OCI-LY7 (cell line): ENCODE measurements at regions not wholly inside any gene's neighbourhood (a gene's known extent, or its start where the extent isn't known, plus 50 kb on each side); places are given as distances from the start of the nearest gene placed in this dataset.

Experiments used
- BruUV-seq: library from RNA; stranded (reverse); fragments of 400-500 nt; replicated peaks from 2 replicates; lab custom pipeline; 2021; lab: Mats Ljungman, UMichigan
- CTCF ChIA-PET: fragments of 300-600 bp; sonication (Branson Sonifier 250); formaldehyde crosslinking; loops from one replicate; lab custom pipeline; 2022; ENCODE audit warnings: antibody characterized with exemption; ENCODE audit not compliant: unreplicated experiment; lab: Charles Lee
- POLR2A ChIA-PET: fragments of 300-600 bp; sonication (Branson Sonifier 250); formaldehyde crosslinking; loops from one replicate; lab custom pipeline; 2022; ENCODE audit warnings: antibody characterized with exemption; lab: Charles Lee
- DNase-seq: peaks from one replicate; pipeline ENCODE4 v3.0.0-alpha.2; 2015; ENCODE audit warnings: low spot score
- H2AFZ ChIP-seq: fragments of 200-600 bp; sonication (generic), shearing (Covaris generic); 2 replicates; pipeline ENCODE4 v1.6.1; 2014; ENCODE audit warnings: mild to moderate bottlenecking, antibody characterized with exemption, low read length, moderate library complexity
- H3K27ac ChIP-seq: fragments of 200-600 bp; sonication (generic); 2 replicates; pipeline ENCODE4 v1.5.1; 2014; ENCODE audit warnings: mixed run types, low read depth, mild to moderate bottlenecking, moderate library complexity, low read length, inconsistent platforms; ENCODE audit not compliant: poor library complexity, severe bottlenecking
- H3K36me3 ChIP-seq: fragments of 200-600 bp; sonication (generic); 2 replicates; pipeline ENCODE4 v1.6.1; 2014; ENCODE audit warnings: mild to moderate bottlenecking, antibody characterized with exemption, low read length, moderate library complexity, mixed read lengths; ENCODE audit not compliant: insufficient read depth
- H3K4me1 ChIP-seq: fragments of 200-600 bp; sonication (generic); 2 replicates; pipeline ENCODE4 v1.5.1; 2014; ENCODE audit warnings: mild to moderate bottlenecking, low read length; ENCODE audit not compliant: insufficient read depth, poor library complexity, severe bottlenecking
- H3K4me2 ChIP-seq: fragments of 200-600 bp; sonication (generic); 2 replicates; pipeline ENCODE4 v1.6.1; 2014; ENCODE audit warnings: mild to moderate bottlenecking, low read length
- H3K4me3 ChIP-seq: fragments of 200-600 bp; sonication (generic); 2 replicates; pipeline ENCODE4 v1.5.1; 2014; ENCODE audit warnings: mild to moderate bottlenecking, low read depth, low read length; ENCODE audit not compliant: poor library complexity, severe bottlenecking
- H3K79me2 ChIP-seq: fragments of 200-600 bp; sonication (generic); 2 replicates; pipeline ENCODE4 v1.6.1; 2016; ENCODE audit warnings: low read depth, mild to moderate bottlenecking, low read length, moderate library complexity, mixed read lengths; ENCODE audit not compliant: insufficient read depth
- H3K9me2 ChIP-seq: fragments of 200-600 bp; sonication (generic); 2 replicates; pipeline ENCODE4 v1.6.1; 2016; ENCODE audit warnings: mild to moderate bottlenecking, low read length, mixed read lengths; ENCODE audit not compliant: insufficient read depth
- H3K9me3 ChIP-seq: fragments of 200-600 bp; sonication (generic); 2 replicates; pipeline ENCODE4 v1.6.1; 2014; ENCODE audit warnings: mild to moderate bottlenecking, mixed run types, low read length, mixed read lengths
- H4K20me1 ChIP-seq: fragments of 200-600 bp; sonication (generic); 2 replicates; pipeline ENCODE4 v1.6.1; 2014; ENCODE audit warnings: mild to moderate bottlenecking, antibody characterized with exemption, low read length, moderate library complexity, mixed read lengths; ENCODE audit not compliant: insufficient read depth
- EZH2phosphoT487 ChIP-seq: fragments of 200-600 bp; sonication (generic); IDR thresholded peaks from 2 replicates; pipeline ENCODE4 v1.6.1; 2018; ENCODE audit warnings: low read depth, borderline replicate concordance, mild to moderate bottlenecking, mixed run types, antibody characterized with exemption, low read length, moderate library complexity, mixed read lengths
- intact Hi-C: fragments of 100-400 bp; cut with micrococcal nuclease; formaldehyde crosslinking; loops from one replicate; pipeline ENCODE4 v1.10.0; 2022; ENCODE audit not compliant: unreplicated experiment
- TF ChIP-seq, protein P1 (sequence below): fragments of 200-600 bp; sonication (generic); conservative IDR thresholded peaks from 2 replicates; pipeline ENCODE4 v1.5.1; 2014; ENCODE audit warnings: mild to moderate bottlenecking, antibody characterized with exemption, low read length, moderate library complexity, mixed read lengths

DNA sequence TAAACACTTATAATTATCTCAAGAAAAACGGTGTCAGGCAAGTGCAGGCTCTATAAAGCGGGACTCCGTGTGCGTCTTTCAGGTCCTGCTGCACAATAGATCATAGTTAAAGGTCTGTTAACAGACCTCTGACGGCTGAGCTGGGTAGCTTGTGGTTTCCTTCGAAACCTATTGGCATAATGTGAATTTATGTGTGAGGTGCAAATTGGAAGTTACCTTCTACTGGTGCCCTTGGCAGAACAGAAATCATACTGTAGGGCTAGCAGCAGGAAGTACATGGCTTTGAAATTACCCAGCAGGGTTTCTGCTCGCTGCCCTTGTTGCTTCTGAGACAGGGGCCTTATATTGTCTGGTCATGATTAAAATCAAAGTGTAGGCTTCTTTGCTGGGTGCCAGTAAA, 216.4 kb upstream of the HAND2 start:
- POLR2A ChIA-PET = interaction anchor here (1.3 kb wide), 1 partner anchor 12 kb away, joined by 3 read pairs; no protein-coding TSS in a partner anchor
- no TSS peak for BruUV-seq
- H2AFZ ChIP-seq = no peak overlapping the region
- no peak for DNase-seq
- no peak overlapping the region for H3K4me2 ChIP-seq
- no peaks in the 10 kb centered on the region for H3K9me3 ChIP-seq
- H3K9me2 ChIP-seq = no peaks in the 10 kb centered on the region
- TF ChIP-seq, protein P1, sequence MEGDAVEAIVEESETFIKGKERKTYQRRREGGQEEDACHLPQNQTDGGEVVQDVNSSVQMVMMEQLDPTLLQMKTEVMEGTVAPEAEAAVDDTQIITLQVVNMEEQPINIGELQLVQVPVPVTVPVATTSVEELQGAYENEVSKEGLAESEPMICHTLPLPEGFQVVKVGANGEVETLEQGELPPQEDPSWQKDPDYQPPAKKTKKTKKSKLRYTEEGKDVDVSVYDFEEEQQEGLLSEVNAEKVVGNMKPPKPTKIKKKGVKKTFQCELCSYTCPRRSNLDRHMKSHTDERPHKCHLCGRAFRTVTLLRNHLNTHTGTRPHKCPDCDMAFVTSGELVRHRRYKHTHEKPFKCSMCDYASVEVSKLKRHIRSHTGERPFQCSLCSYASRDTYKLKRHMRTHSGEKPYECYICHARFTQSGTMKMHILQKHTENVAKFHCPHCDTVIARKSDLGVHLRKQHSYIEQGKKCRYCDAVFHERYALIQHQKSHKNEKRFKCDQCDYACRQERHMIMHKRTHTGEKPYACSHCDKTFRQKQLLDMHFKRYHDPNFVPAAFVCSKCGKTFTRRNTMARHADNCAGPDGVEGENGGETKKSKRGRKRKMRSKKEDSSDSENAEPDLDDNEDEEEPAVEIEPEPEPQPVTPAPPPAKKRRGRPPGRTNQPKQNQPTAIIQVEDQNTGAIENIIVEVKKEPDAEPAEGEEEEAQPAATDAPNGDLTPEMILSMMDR = no peak
- TF ChIP-seq EZH2phosphoT487 = no peak
- H3K79me2 ChIP-seq = no peaks in the 10 kb centered on the region
- no peaks in the 10 kb centered on the region for H3K4me1 ChIP-seq
- CTCF ChIA-PET = no interaction called here
- H3K4me3 ChIP-seq = no peak overlapping the region
- no peaks in the 10 kb centered on the region for H4K20me1 ChIP-seq
- H3K36me3 ChIP-seq = no peaks in the 10 kb centered on the region
- intact Hi-C loops = no loop called here
- H3K27ac ChIP-seq = no peak overlapping the region

DNA sequence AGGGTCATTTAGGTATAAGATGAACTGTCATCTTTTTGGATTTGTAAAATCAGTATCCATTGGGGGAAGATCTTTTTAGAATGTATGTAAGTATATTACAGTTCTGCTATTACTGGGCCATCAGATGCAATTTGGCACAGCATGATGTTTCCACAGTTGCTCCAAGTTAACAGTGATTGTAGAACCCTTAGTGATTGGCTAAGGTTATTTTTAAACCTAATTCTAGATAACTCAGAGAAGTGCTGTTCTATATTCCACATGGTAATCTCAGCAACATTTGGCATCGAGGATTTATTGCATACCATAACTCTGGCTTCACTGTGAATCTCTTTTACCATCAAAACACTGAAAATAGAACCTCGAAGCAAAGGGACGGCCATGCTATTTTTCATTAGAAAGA, 215.7 kb upstream of the HAND2 start:
- TF ChIP-seq, protein P1 = no peak
- no peak for TF ChIP-seq EZH2phosphoT487
- Histone ChIP-seq H3K4me1 (no peaks in the 10 kb centered on the region), H3K4me2 (no peak overlapping the region), H3K4me3 (no peak overlapping the region), H3K9me2 (no peaks in the 10 kb centered on the region), H4K20me1 (no peaks in the 10 kb centered on the region), H3K79me2 (no peaks in the 10 kb centered on the region), H2AFZ (no peak overlapping the region), H3K36me3 (no peaks in the 10 kb centered on the region), H3K27ac (no peak overlapping the region), H3K9me3 (no peaks in the 10 kb centered on the region)
- CTCF ChIA-PET = no interaction called here
- no TSS peak for BruUV-seq
- intact Hi-C loops = no loop called here
- DNase-seq = no peak
- POLR2A ChIA-PET = no interaction called here

DNA sequence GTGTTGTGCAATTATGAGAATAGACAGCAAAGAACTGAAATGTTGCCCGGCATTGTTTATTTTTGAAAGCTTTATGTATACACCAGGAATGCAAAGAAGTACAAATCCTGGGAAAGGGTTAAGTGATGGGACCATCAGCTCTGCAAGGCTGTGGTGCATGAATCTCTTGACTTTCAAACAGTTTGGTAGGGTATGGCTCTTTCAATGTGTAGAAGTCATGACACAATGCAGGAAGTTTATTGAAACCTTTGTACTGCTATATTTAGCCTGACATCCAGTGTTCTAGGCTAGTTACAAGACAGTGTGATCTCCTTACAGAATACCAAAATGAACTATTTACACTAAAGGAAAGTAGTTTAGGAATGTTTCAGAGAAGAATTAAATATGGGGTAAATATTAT, 206.8 kb upstream of the HAND2 start:
- ChIA-PET CTCF (no interaction called here), POLR2A (interaction anchor here (1.2 kb wide), 1 partner anchor 8 kb away, joined by 3 read pairs; no protein-coding TSS in a partner anchor)
- Histone ChIP-seq H3K36me3 (no peaks in the 10 kb centered on the region), H3K4me3 (no peak overlapping the region), H4K20me1 (no peaks in the 10 kb centered on the region), H3K79me2 (no peaks in the 10 kb centered on the region), H3K4me1 (no peaks in the 10 kb centered on the region), H3K9me2 (no peaks in the 10 kb centered on the region), H3K27ac (no peak overlapping the region), H2AFZ (no peak overlapping the region), H3K4me2 (no peak overlapping the region), H3K9me3 (no peaks in the 10 kb centered on the region)
- intact Hi-C loops = no loop called here
- TF ChIP-seq, protein P1 = no peak
- no peak for TF ChIP-seq EZH2phosphoT487
- no TSS peak for BruUV-seq
- DNase-seq = no peak
